Stimulated activated memory B cell treated with anti-CD40 and anti-IgM and Interleukin-4, amounts not matched to agents 10 μg/mL and 1 μg/mL and 100 μg/mL, for 72 hours (primary cell): ENCODE measurements at regions not wholly inside any gene's neighbourhood (a gene's known extent, or its start where the extent isn't known, plus 50 kb on each side); places are given as distances from the start of the nearest gene placed in this dataset.
"Not testable (repeated sequence)": the region's sequence is repeated elsewhere in the genome, so short reads cannot be mapped to it uniquely, and the experiment has no call there.

Experiments
- ATAC-seq: fragments of 150-1000 bp; cut with Tn5 transposase; 2 replicates; pipeline ENCODE4 v1.10.0; 2021
- H3K27ac Mint-ChIP-seq: one replicate; pipeline ENCODE4 v1.8.0; 2022; ENCODE audit warnings: mild to moderate bottlenecking, mixed read lengths
- H3K27me3 Mint-ChIP-seq: one replicate; pipeline ENCODE4 v1.8.0; 2022; ENCODE audit warnings: mixed read lengths
- H3K36me3 Mint-ChIP-seq: one replicate; pipeline ENCODE4 v1.8.0; 2022; ENCODE audit warnings: mixed read lengths
- H3K4me1 Mint-ChIP-seq: one replicate; pipeline ENCODE4 v1.8.0; 2022; ENCODE audit warnings: mixed read lengths
- H3K4me3 Mint-ChIP-seq: one replicate; pipeline ENCODE4 v1.8.0; 2022; ENCODE audit warnings: mild to moderate bottlenecking, moderate library complexity, mixed read lengths
- H3K9me3 Mint-ChIP-seq: one replicate; pipeline ENCODE4 v1.8.0; 2022; ENCODE audit warnings: mixed read lengths

GRCh38 chr3:178967177-178967532, 104.5 kb downstream of the ZMAT3 start:
- Mint-ChIP-seq H3K36me3 (no peaks in the 10 kb centered on the region), H3K9me3 (no peaks in the 10 kb centered on the region), H3K4me3 (no peak overlapping the region), H3K27ac (peak overlapping the region; percentile 86), H3K27me3 (no peaks in the 10 kb centered on the region), H3K4me1 (peaks cover 39% of the 10 kb centered on the region)
- ATAC-seq = peak; percentile 42

- Mint-ChIP-seq H3K4me1 (peaks cover 39% of the 10 kb centered on the region), H3K9me3 (no peaks in the 10 kb centered on the region), H3K36me3 (peaks cover under 1% of the 10 kb centered on the region), H3K4me3 (peak overlapping the region; percentile 47), H3K27me3 (no peaks in the 10 kb centered on the region), H3K27ac (peak overlapping the region; percentile 86)
- no peak for ATAC-seq
Measured at GRCh38 chr3:178966299-178967176, 105.1 kb downstream of the ZMAT3 start.

GRCh38 chr3:178964551-178964950, 107.1 kb downstream of the ZMAT3 start:
- H3K36me3 Mint-ChIP-seq = peaks cover 12% of the 10 kb centered on the region
- H3K27ac Mint-ChIP-seq = no peak overlapping the region
- no peaks in the 10 kb centered on the region for H3K27me3 Mint-ChIP-seq
- H3K4me3 Mint-ChIP-seq = no peak overlapping the region
- H3K4me1 Mint-ChIP-seq = peaks cover 36% of the 10 kb centered on the region
- ATAC-seq = no peak
- H3K9me3 Mint-ChIP-seq = no peaks in the 10 kb centered on the region

GRCh38 chr3:178960918-178961317, 110.7 kb downstream of the ZMAT3 start:
- ATAC-seq = no peak
- Mint-ChIP-seq H3K27me3 (no peaks in the 10 kb centered on the region), H3K4me1 (peaks cover 1% of the 10 kb centered on the region), H3K27ac (no peak overlapping the region), H3K4me3 (no peak overlapping the region), H3K9me3 (no peaks in the 10 kb centered on the region), H3K36me3 (peaks cover 20% of the 10 kb centered on the region)

- no peaks in the 10 kb centered on the region for H3K4me1 Mint-ChIP-seq
- H3K27ac Mint-ChIP-seq = no peak overlapping the region
- no peak overlapping the region for H3K4me3 Mint-ChIP-seq
- no peaks in the 10 kb centered on the region for H3K27me3 Mint-ChIP-seq
- H3K36me3 Mint-ChIP-seq = peaks cover 20% of the 10 kb centered on the region
- ATAC-seq = no peak
- H3K9me3 Mint-ChIP-seq = no peaks in the 10 kb centered on the region
Measured at GRCh38 chr3:178960181-178960580, 111.4 kb downstream of the ZMAT3 start.

GRCh38 chr3:178950676-178951075, 120.9 kb downstream of the ZMAT3 start:
- Mint-ChIP-seq H3K36me3 (peaks cover 5% of the 10 kb centered on the region), H3K9me3 (peaks cover 6% of the 10 kb centered on the region), H3K4me3 (no peak overlapping the region), H3K4me1 (no peaks in the 10 kb centered on the region), H3K27me3 (no peaks in the 10 kb centered on the region), H3K27ac (no peak overlapping the region)
- no peak for ATAC-seq

GRCh38 chr3:178949896-178950295, 121.7 kb downstream of the ZMAT3 start:
- Mint-ChIP-seq H3K36me3 (peaks cover 5% of the 10 kb centered on the region), H3K27me3 (no peaks in the 10 kb centered on the region), H3K4me3 (no peak overlapping the region), H3K4me1 (no peaks in the 10 kb centered on the region), H3K27ac (no peak overlapping the region), H3K9me3 (peaks cover 6% of the 10 kb centered on the region)
- ATAC-seq = no peak

- Mint-ChIP-seq H3K27ac (no peak overlapping the region), H3K4me1 (no peaks in the 10 kb centered on the region), H3K27me3 (no peaks in the 10 kb centered on the region), H3K36me3 (peaks cover 5% of the 10 kb centered on the region), H3K4me3 (no peak overlapping the region), H3K9me3 (peaks cover 6% of the 10 kb centered on the region)
- ATAC-seq = no peak
Measured at GRCh38 chr3:178948546-178948945, 123.1 kb downstream of the ZMAT3 start.

GRCh38 chr3:178947738-178948137, 123.9 kb downstream of the ZMAT3 start:
- Mint-ChIP-seq H3K4me1 (no peaks in the 10 kb centered on the region), H3K27me3 (no peaks in the 10 kb centered on the region), H3K27ac (no peak overlapping the region), H3K9me3 (peaks cover 8% of the 10 kb centered on the region), H3K4me3 (no peak overlapping the region), H3K36me3 (peaks cover 5% of the 10 kb centered on the region)
- no peak for ATAC-seq

GRCh38 chr3:178942261-178942660, 129.3 kb downstream of the ZMAT3 start:
- not testable (repeated sequence) for H3K36me3 Mint-ChIP-seq, H3K4me3 Mint-ChIP-seq, H3K27ac Mint-ChIP-seq, H3K9me3 Mint-ChIP-seq, H3K4me1 Mint-ChIP-seq, ATAC-seq, H3K27me3 Mint-ChIP-seq

- ATAC-seq = no peak
- Mint-ChIP-seq H3K27me3 (no peaks in the 10 kb centered on the region), H3K4me1 (peaks cover 9% of the 10 kb centered on the region), H3K4me3 (no peak overlapping the region), H3K27ac (no peak overlapping the region), H3K9me3 (peaks cover 49% of the 10 kb centered on the region), H3K36me3 (no peaks in the 10 kb centered on the region)
Measured at GRCh38 chr3:178930116-178930515, 141.5 kb downstream of the ZMAT3 start.

GRCh38 chr3:178916223-178916622, 155.4 kb downstream of the ZMAT3 start:
- H3K27ac Mint-ChIP-seq = no peak overlapping the region
- peaks cover 19% of the 10 kb centered on the region for H3K9me3 Mint-ChIP-seq
- peaks cover 6% of the 10 kb centered on the region for H3K36me3 Mint-ChIP-seq
- H3K4me1 Mint-ChIP-seq = no peaks in the 10 kb centered on the region
- no peak for ATAC-seq
- H3K27me3 Mint-ChIP-seq = peaks cover 9% of the 10 kb centered on the region
- no peak overlapping the region for H3K4me3 Mint-ChIP-seq

- H3K4me3 Mint-ChIP-seq = no peak overlapping the region
- peaks cover 6% of the 10 kb centered on the region for H3K36me3 Mint-ChIP-seq
- H3K9me3 Mint-ChIP-seq = peaks cover 19% of the 10 kb centered on the region
- H3K4me1 Mint-ChIP-seq = no peaks in the 10 kb centered on the region
- ATAC-seq = peak; percentile 39
- H3K27ac Mint-ChIP-seq = no peak overlapping the region
- peaks cover 9% of the 10 kb centered on the region for H3K27me3 Mint-ChIP-seq
Measured at GRCh38 chr3:178915365-178915764, 156.2 kb downstream of the ZMAT3 start.

- H3K9me3 Mint-ChIP-seq = peaks cover 3% of the 10 kb centered on the region
- no peak overlapping the region for H3K27ac Mint-ChIP-seq
- no peak overlapping the region for H3K4me3 Mint-ChIP-seq
- no peaks in the 10 kb centered on the region for H3K27me3 Mint-ChIP-seq
- H3K36me3 Mint-ChIP-seq = no peaks in the 10 kb centered on the region
- no peak for ATAC-seq
- no peaks in the 10 kb centered on the region for H3K4me1 Mint-ChIP-seq
Measured at GRCh38 chr3:178907081-178907480, 164.5 kb downstream of the ZMAT3 start.

- ATAC-seq = no peak
- no peak overlapping the region for H3K4me3 Mint-ChIP-seq
- H3K27ac Mint-ChIP-seq = no peak overlapping the region
- H3K9me3 Mint-ChIP-seq = peaks cover 3% of the 10 kb centered on the region
- H3K27me3 Mint-ChIP-seq = no peaks in the 10 kb centered on the region
- H3K4me1 Mint-ChIP-seq = no peaks in the 10 kb centered on the region
- no peaks in the 10 kb centered on the region for H3K36me3 Mint-ChIP-seq
Measured at GRCh38 chr3:178901204-178901603, 170.4 kb downstream of the ZMAT3 start.

GRCh38 chr3:178900029-178900646, 171.5 kb downstream of the ZMAT3 start:
- Mint-ChIP-seq H3K27ac (no peak overlapping the region), H3K9me3 (no peaks in the 10 kb centered on the region), H3K4me3 (no peak overlapping the region), H3K4me1 (no peaks in the 10 kb centered on the region), H3K36me3 (no peaks in the 10 kb centered on the region), H3K27me3 (no peaks in the 10 kb centered on the region)
- no peak for ATAC-seq
